HCT116 (cell line): ENCODE measurements at regions not wholly inside any gene's neighbourhood (a gene's known extent, or its start where the extent isn't known, plus 50 kb on each side); places are given as distances from the start of the nearest gene placed in this dataset.

Experiments used
- ATAC-seq: fragments of 200-7000 bp; cut with Tn5 transposase; 2 replicates; pipeline ENCODE4 v1.9.1; 2020; ENCODE audit warnings: mild to moderate bottlenecking, moderate library complexity
- BruUV-seq: library from RNA; stranded (reverse); fragments of 400-500 nt; replicated peaks from 2 replicates; lab custom pipeline; 2021; lab: Mats Ljungman, UMichigan
- CTCF ChIA-PET: fragments of 300-600 bp; sonication (Branson Sonifier 250); formaldehyde crosslinking; loops from one replicate; lab custom pipeline; 2021; ENCODE audit warnings: antibody characterized with exemption; lab: Charles Lee
- POLR2A ChIA-PET: fragments of 300-600, 350-600 bp; sonication (Branson Sonifier 250); formaldehyde crosslinking; loops from one replicate; lab custom pipeline; 2021; ENCODE audit warnings: antibody characterized with exemption; lab: Charles Lee
- RAD21 ChIA-PET, 2 experiments: fragments of 300-600 bp; sonication (Branson Sonifier 250); formaldehyde crosslinking; loops; one replicate each; lab custom pipeline; 2023; ENCODE audit warnings: low total read pairs in 2 of 2; ENCODE audit not compliant: uncharacterized antibody in 2 of 2, unreplicated experiment in 2 of 2, low non-redundant PET in 1 of 2; lab: Charles Lee
- DNase-seq: peaks from one replicate; pipeline ENCODE4 v3.0.0-alpha.2; 2010; ENCODE audit warnings: low read depth, low spot score
- H2AFZ ChIP-seq: fragments of 200-600 bp; shearing (Covaris generic), sonication (generic); 2 replicates; pipeline ENCODE4 v1.6.1; 2017; ENCODE audit warnings: low read depth, mixed run types, mixed read lengths, antibody characterized with exemption, low read length; ENCODE audit not compliant: poor library complexity, severe bottlenecking
- H3K27ac ChIP-seq: 2 replicates; pipeline ENCODE4 v1.5.1; 2012; ENCODE audit warnings: low read depth, low read length
- H3K27me3 ChIP-seq: fragments of 200-600 bp; sonication (generic); 2 replicates; pipeline ENCODE4 v1.6.1; 2016; ENCODE audit warnings: mixed run types, low read length, mixed read lengths; ENCODE audit not compliant: insufficient read depth
- H3K36me3 ChIP-seq, 2 experiments: fragments of 200-500 bp in 1 of 2; fragments of 200-600 bp in 1 of 2; sonication (Bioruptor generic) in 1 of 2; sonication (generic) in 1 of 2; 2 replicates each; pipeline versions ENCODE4 v1.5.1 to v1.6.1; 2014 to 2016; ENCODE audit warnings: low read length in 2 of 2, inconsistent platforms in 1 of 2, mixed read lengths in 1 of 2, mixed run types in 1 of 2; ENCODE audit not compliant: insufficient read depth in 2 of 2, control insufficient read depth in 1 of 2
- H3K4me1 ChIP-seq, 2 experiments: fragments of 200-600 bp in 1 of 2; sonication (generic) in 1 of 2; 2 replicates each; pipeline versions ENCODE4 v1.5.1 to v1.6.1; 2012 to 2017; ENCODE audit warnings: low read length in 2 of 2, inconsistent platforms in 1 of 2, mild to moderate bottlenecking in 1 of 2, mixed read lengths in 1 of 2, mixed run types in 1 of 2, moderate library complexity in 1 of 2; ENCODE audit not compliant: insufficient read depth in 2 of 2, control insufficient read depth in 1 of 2
- H3K4me2 ChIP-seq: fragments of 200-600 bp; sonication (generic); 2 replicates; pipeline ENCODE4 v1.6.1; 2017; ENCODE audit warnings: mixed run types, low read length, mixed read lengths
- H3K4me3 ChIP-seq, 2 experiments: fragments of 200-600 bp in 1 of 2; sonication (generic) in 1 of 2; replicated peaks in 1 of 2; 2 replicates each; pipeline ENCODE4 v1.5.1; 2011 to 2016; ENCODE audit warnings: low read length in 2 of 2, control low read depth in 1 of 2, low read depth in 1 of 2, mild to moderate bottlenecking in 1 of 2, mixed read lengths in 1 of 2, mixed run types in 1 of 2
- H3K79me2 ChIP-seq: fragments of 200-600 bp; sonication (generic); 2 replicates; pipeline ENCODE4 v1.6.1; 2017; ENCODE audit warnings: mild to moderate bottlenecking, mixed run types, low read length, moderate library complexity, mixed read lengths; ENCODE audit not compliant: insufficient read depth
- H3K9ac ChIP-seq: fragments of 200-600 bp; sonication (generic); 2 replicates; pipeline ENCODE4 v1.6.1; 2016; ENCODE audit warnings: low read length, mixed read lengths
- H3K9me2 ChIP-seq: fragments of 200-600 bp; sonication (generic), shearing (Covaris generic); 2 replicates; pipeline ENCODE4 v1.6.1; 2017; ENCODE audit warnings: mixed run types, mild to moderate bottlenecking, moderate library complexity; ENCODE audit not compliant: insufficient read depth
- H3K9me3 ChIP-seq, 2 experiments: fragments of 200-500 bp in 1 of 2; fragments of 200-600 bp in 1 of 2; sonication (Bioruptor generic) in 1 of 2; sonication (generic) in 1 of 2; 2 replicates each; pipeline ENCODE4 v1.6.1; 2014 to 2017; ENCODE audit warnings: low read length in 2 of 2, mixed read lengths in 2 of 2, inconsistent platforms in 1 of 2, low read depth in 1 of 2, mild to moderate bottlenecking in 1 of 2, mixed run types in 1 of 2, moderate library complexity in 1 of 2; ENCODE audit not compliant: control insufficient read depth in 1 of 2, insufficient read depth in 1 of 2
- H4K20me1 ChIP-seq: fragments of 200-600 bp; sonication (generic), shearing (Covaris generic); 2 replicates; pipeline ENCODE4 v1.6.1; 2017; ENCODE audit warnings: mixed run types, mild to moderate bottlenecking, moderate library complexity; ENCODE audit not compliant: insufficient read depth
- CBX3 ChIP-seq: IDR thresholded peaks from 2 replicates; pipeline ENCODE4 v1.6.1; 2012; ENCODE audit warnings: low read depth
- CEBPB ChIP-seq: IDR thresholded peaks from 2 replicates; pipeline ENCODE4 v1.6.1; 2012; ENCODE audit warnings: low read depth
- CTCF ChIP-seq, 3 experiments: fragments of 200-600 bp in 1 of 3; sonication (generic) in 1 of 3; IDR thresholded peaks in 2 of 3; conservative IDR thresholded peaks in 1 of 3; 2 replicates each; pipeline ENCODE4 v1.5.1; 2012 to 2017; ENCODE audit warnings: low read depth in 2 of 3, low read length in 2 of 3, antibody characterized with exemption in 1 of 3, borderline replicate concordance in 1 of 3, control low read depth in 1 of 3, mild to moderate bottlenecking in 1 of 3, mixed read lengths in 1 of 3, mixed run types in 1 of 3, moderate library complexity in 1 of 3; ENCODE audit not compliant: insufficient read depth in 1 of 3
- EGR1 ChIP-seq: IDR thresholded peaks from 2 replicates; pipeline ENCODE4 v1.6.1; 2012; ENCODE audit warnings: low read depth
- EZH2phosphoT487 ChIP-seq: fragments of 200-600 bp; IDR thresholded peaks from 2 replicates; pipeline ENCODE4 v1.6.1; 2018; ENCODE audit warnings: antibody characterized with exemption, borderline replicate concordance
- FOSL1 ChIP-seq: IDR thresholded peaks from 2 replicates; pipeline ENCODE4 v1.6.1; 2012; ENCODE audit warnings: low read depth
- JUND ChIP-seq: IDR thresholded peaks from 2 replicates; pipeline ENCODE4 v1.6.1; 2012
- POLR2A ChIP-seq: IDR thresholded peaks from 2 replicates; pipeline ENCODE4 v1.7.0; 2011; ENCODE audit warnings: borderline replicate concordance; ENCODE audit not compliant: insufficient read depth, insufficient read length; ENCODE audit errors: extremely low read depth
- SRF ChIP-seq: IDR thresholded peaks from 2 replicates; pipeline ENCODE4 v1.6.1; 2012; ENCODE audit warnings: low read depth
- TCF7L2 ChIP-seq: IDR thresholded peaks from 2 replicates; pipeline ENCODE4 v1.7.0; 2011; ENCODE audit warnings: borderline replicate concordance, inconsistent platforms; ENCODE audit not compliant: insufficient read depth, insufficient read length; ENCODE audit errors: extremely low read depth
- ZNF274 ChIP-seq: fragments of 200-500 bp; sonication (Bioruptor generic); IDR thresholded peaks from 2 replicates; pipeline ENCODE4 v1.6.1; 2014; ENCODE audit warnings: mild to moderate bottlenecking, low read depth, low read length, inconsistent platforms
- intact Hi-C: fragments of 100-400 bp; cut with micrococcal nuclease; formaldehyde crosslinking; loops from 2 replicates; pipeline ENCODE4 v1.10.0; 2022
- TF ChIP-seq, protein P1 (sequence below): IDR thresholded peaks from 2 replicates; pipeline ENCODE4 v1.6.1; 2012
- TF ChIP-seq, protein P2 (sequence below): IDR thresholded peaks from 2 replicates; pipeline ENCODE4 v1.6.1; 2012

DNA sequence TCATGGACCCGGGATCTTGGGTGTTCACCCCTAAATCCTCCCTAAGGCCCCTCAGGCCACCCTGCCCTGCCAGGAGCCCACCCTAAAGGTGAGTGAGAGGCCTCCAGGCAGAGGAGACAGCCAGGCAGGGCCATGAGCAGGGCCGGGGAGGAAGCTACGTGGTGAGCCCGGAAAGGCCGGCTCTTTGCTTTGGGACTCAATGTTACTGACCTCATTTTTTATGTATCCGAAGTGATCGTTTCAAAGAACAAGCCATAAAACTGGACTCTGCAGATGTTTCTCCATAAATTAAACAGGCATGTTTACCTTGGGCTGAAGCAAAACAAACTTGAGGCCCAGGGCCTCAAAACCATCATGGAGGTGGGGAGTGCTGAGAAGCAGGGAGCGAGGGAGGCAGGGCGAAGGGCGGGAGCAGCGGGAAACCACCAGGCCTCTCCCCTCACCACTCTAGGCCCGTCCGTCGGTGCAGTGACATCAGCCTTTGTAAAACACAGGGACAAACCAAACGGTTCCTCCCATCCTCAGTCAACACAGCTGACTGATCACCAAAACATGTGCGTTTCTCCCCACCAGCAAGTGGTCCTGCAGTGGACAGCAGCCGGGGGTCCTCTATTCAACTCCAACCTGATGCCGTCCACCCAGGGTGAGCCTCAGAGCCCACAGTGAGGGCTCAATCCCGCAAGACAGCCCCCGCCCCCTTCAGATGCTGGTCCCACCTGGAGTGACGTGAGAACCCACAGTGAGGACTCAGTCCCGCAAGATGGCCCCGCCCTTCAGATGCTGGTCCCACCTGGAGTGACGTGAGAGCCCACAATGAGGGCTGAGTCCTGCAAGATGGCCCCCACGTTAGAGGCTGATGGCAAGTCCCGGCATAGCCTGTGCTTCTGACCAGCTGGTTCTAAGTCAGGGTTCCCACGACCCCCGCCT lies 102.9 kb upstream of the LRPAP1 start:
- POLR2A ChIA-PET: no interaction called here
- Histone ChIP-seq H4K20me1 (no peaks in the 10 kb centered on the region), H3K27me3 (no peaks in the 10 kb centered on the region), H3K79me2 (no peaks in the 10 kb centered on the region), H3K4me2 (no peak overlapping the region), H3K27ac (no peak overlapping the region), H3K4me1 (no peaks in the 10 kb centered on the region; a peak in 1 of 4 replicates), H3K36me3 (no peaks in the 10 kb centered on the region), H3K9ac (no peak overlapping the region), H2AFZ (no peak overlapping the region), H3K9me3 (no peaks in the 10 kb centered on the region), H3K4me3 (no peak overlapping the region), H3K9me2 (no peaks in the 10 kb centered on the region)
- ATAC-seq: no peak
- BruUV-seq: no TSS peak
- TF ChIP-seq FOSL1 (no peak), CTCF (IDR thresholded peaks at IDR 0.05 in 2 of 3, conservative IDR thresholded peaks at IDR 0.05 in 1 of 3; ENCODE audit: borderline replicate concordance in 1 of 3, insufficient read depth in 1 of 3, low read depth in 2 of 3, low read length in 2 of 3) (no peak), EZH2phosphoT487 (no peak), ZNF274 (no peak), POLR2A (no peak), TCF7L2 (no peak), JUND (no peak), SRF (no peak), CBX3 (no peak), CEBPB (no peak), EGR1 (no peak)
- TF ChIP-seq, protein P1, sequence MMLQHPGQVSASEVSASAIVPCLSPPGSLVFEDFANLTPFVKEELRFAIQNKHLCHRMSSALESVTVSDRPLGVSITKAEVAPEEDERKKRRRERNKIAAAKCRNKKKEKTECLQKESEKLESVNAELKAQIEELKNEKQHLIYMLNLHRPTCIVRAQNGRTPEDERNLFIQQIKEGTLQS: no peak
- TF ChIP-seq, protein P2, sequence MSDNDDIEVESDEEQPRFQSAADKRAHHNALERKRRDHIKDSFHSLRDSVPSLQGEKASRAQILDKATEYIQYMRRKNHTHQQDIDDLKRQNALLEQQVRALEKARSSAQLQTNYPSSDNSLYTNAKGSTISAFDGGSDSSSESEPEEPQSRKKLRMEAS: no peak
- intact Hi-C loops: no loop called here
- CTCF ChIA-PET: no interaction called here
- RAD21 ChIA-PET: no interaction called here
- no peak for DNase-seq
